ENCODE measurements at regions not wholly inside any gene's neighbourhood (a gene's known extent, or its start where the extent isn't known, plus 50 kb on each side); places are given as distances from the start of the nearest gene placed in this dataset.

DNA sequence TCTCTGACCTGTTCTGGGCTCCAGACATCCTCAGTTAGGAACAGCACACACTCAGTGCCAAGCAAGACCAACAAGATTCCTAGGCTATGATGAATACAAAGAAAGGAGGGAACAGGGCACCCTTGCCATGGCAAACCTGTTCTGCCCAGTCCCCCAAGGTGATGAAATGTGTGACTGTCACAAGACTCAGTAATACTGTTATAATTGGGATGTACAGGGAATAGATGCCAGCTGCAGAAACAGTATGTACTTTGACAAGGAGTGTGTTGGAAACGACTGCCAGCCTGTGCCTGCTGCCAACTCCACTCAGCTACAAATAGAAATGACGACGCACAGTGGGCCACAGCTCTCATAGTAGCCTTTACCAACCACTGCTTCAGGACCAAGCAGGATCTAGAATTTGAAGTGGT is 453.0 kb downstream of the EFNA5 start:
- Mint-ChIP-seq H3K4me3 (no peak overlapping the region), H3K27ac (no peak overlapping the region), H3K36me3 (no peaks in the 10 kb centered on the region), H3K4me1 (no peaks in the 10 kb centered on the region), H3K27me3 (no peaks in the 10 kb centered on the region), H3K9me3 (no peaks in the 10 kb centered on the region)
- Histone ChIP-seq H3K4me1 (ENCODE audit: insufficient read depth, low read length) (no peaks in the 10 kb centered on the region), H3K9me3 (ENCODE audit: control insufficient read depth in 1 of 2, low read length in 2 of 2) (peaks cover 0 to 3% of the 10 kb centered on the region in 2 donors), H3K4me3 (ENCODE audit: low read length in 2 of 2) (no peak overlapping the region), H3K36me3 (ENCODE audit: insufficient read depth, low read length) (no peaks in the 10 kb centered on the region), H3K27me3 (ENCODE audit: insufficient read depth, low read length) (no peaks in the 10 kb centered on the region), H3K27ac (ENCODE audit: low read depth, low read length) (no peak overlapping the region)
- CTCF ChIA-PET (ENCODE audit: partially characterized antibody): no interaction called here
- intact Hi-C loops (cut with micrococcal nuclease): no loop called here
- no peak for DNase-seq
- POLR2A ChIA-PET (ENCODE audit: partially characterized antibody): no interaction called here

DNA sequence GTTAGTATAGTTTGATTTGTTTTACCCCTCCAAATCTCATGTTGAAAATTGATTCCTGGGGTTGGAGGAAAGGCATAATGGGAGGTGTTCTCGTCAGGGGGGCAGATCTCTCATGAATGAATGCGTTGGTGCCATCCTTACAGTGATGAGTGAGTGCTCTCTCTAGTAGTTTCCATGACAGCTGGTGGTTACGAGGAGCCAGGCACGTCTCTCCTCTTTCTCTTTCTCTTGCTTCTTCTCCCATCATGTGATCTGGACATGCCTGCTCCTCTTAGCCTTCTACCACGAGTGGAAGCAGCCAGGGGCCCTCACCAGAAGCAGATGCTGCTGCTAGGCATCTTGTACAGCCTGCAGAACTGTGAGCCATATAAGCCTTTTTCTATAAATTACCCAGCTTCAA is 454.1 kb downstream of the EFNA5 start:
- H3K4me3 ChIP-seq (ENCODE audit: low read length in 2 of 2): no peak overlapping the region

DNA sequence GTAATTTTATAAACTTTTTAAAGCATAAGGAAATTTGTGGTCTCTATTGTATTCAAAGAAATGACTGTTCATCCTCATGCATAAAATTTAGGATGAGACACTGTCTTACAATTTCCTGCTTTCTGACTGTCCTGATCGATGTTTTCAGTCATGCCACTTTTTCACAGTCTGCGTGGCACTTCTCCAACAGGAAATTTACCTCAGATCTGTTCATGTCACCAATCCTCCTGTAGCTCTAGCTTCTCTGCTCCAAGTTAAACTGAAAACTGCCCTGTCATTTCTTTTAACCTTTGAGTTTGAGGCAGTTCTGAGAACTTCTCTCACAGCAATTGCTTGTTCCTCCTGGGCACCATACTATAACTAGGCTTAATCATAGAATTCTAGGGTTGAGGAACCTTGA is 455.1 kb downstream of the EFNA5 start:
- no peaks in the 10 kb centered on the region for H3K4me1 Mint-ChIP-seq

More for the DNA sequence above, 454.1 kb downstream of the EFNA5 start:
- ChIA-PET CTCF (ENCODE audit: partially characterized antibody) (no interaction called here), POLR2A (ENCODE audit: partially characterized antibody) (no interaction called here)
- no peaks in the 10 kb centered on the region for H3K4me1 Mint-ChIP-seq
- Histone ChIP-seq H3K4me1 (ENCODE audit: insufficient read depth, low read length) (no peaks in the 10 kb centered on the region), H3K36me3 (ENCODE audit: insufficient read depth, low read length) (no peaks in the 10 kb centered on the region), H3K27me3 (ENCODE audit: insufficient read depth, low read length) (no peaks in the 10 kb centered on the region), H3K27ac (ENCODE audit: low read depth, low read length) (no peak overlapping the region), H3K9me3 (ENCODE audit: control insufficient read depth in 1 of 2, low read length in 2 of 2) (no peaks in the 10 kb centered on the region)
- intact Hi-C loops (cut with micrococcal nuclease): no loop called here
- no peak overlapping the region for H3K27ac Mint-ChIP-seq
- no peaks in the 10 kb centered on the region for H3K36me3 Mint-ChIP-seq
- H3K27me3 Mint-ChIP-seq: no peaks in the 10 kb centered on the region
- DNase-seq: no peak
- no peaks in the 10 kb centered on the region for H3K9me3 Mint-ChIP-seq
- H3K4me3 Mint-ChIP-seq: no peak overlapping the region

DNA sequence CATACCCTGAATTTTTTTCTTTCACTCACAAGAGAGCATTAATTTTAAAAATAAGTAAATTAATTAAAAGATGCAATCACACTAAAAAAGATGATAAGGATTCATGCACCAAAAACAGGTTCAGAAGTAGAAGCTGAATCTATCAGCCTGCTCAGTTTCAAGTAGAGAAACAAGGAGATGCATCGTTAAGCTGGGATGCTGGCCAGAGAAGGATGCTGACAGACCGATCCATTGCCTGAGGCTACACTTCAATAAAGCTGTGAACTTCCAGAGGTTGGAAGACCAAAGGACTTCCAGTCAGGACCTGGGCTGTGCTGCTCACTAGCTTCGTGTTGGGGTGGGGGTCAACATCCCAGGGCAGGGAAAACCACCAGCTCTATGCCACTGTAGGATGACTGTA is 457.7 kb downstream of the EFNA5 start:
- Histone ChIP-seq H3K27me3 (ENCODE audit: insufficient read depth, low read length) (no peaks in the 10 kb centered on the region), H3K4me3 (ENCODE audit: low read length in 2 of 2) (no peak overlapping the region), H3K36me3 (ENCODE audit: insufficient read depth, low read length) (no peaks in the 10 kb centered on the region), H3K9me3 (ENCODE audit: control insufficient read depth in 1 of 2, low read length in 2 of 2) (no peaks in the 10 kb centered on the region), H3K4me1 (ENCODE audit: insufficient read depth, low read length) (no peaks in the 10 kb centered on the region), H3K27ac (ENCODE audit: low read depth, low read length) (no peak overlapping the region)
- H3K9me3 Mint-ChIP-seq: no peaks in the 10 kb centered on the region
- H3K36me3 Mint-ChIP-seq: no peaks in the 10 kb centered on the region
- H3K27ac Mint-ChIP-seq: no peak overlapping the region
- no peak for DNase-seq
- intact Hi-C loops (cut with micrococcal nuclease): no loop called here
- POLR2A ChIA-PET (ENCODE audit: partially characterized antibody): no interaction called here
- H3K4me3 Mint-ChIP-seq: no peak overlapping the region
- H3K27me3 Mint-ChIP-seq: no peaks in the 10 kb centered on the region
- CTCF ChIA-PET (ENCODE audit: partially characterized antibody): no interaction called here
- no peaks in the 10 kb centered on the region for H3K4me1 Mint-ChIP-seq

More for the DNA sequence above, 455.1 kb downstream of the EFNA5 start:
- Histone ChIP-seq H3K27me3 (ENCODE audit: insufficient read depth, low read length) (no peaks in the 10 kb centered on the region), H3K36me3 (ENCODE audit: insufficient read depth, low read length) (no peaks in the 10 kb centered on the region), H3K4me3 (ENCODE audit: low read length in 2 of 2) (no peak overlapping the region), H3K27ac (ENCODE audit: low read depth, low read length) (no peak overlapping the region), H3K9me3 (ENCODE audit: control insufficient read depth in 1 of 2, low read length in 2 of 2) (no peaks in the 10 kb centered on the region), H3K4me1 (ENCODE audit: insufficient read depth, low read length) (no peaks in the 10 kb centered on the region)
- Mint-ChIP-seq H3K4me3 (no peak overlapping the region), H3K36me3 (no peaks in the 10 kb centered on the region), H3K27me3 (no peaks in the 10 kb centered on the region), H3K27ac (no peak overlapping the region), H3K9me3 (no peaks in the 10 kb centered on the region)
- DNase-seq: no peak
- intact Hi-C loops (cut with micrococcal nuclease): no loop called here
- ChIA-PET POLR2A (ENCODE audit: partially characterized antibody) (no interaction called here), CTCF (ENCODE audit: partially characterized antibody) (no interaction called here)

DNA sequence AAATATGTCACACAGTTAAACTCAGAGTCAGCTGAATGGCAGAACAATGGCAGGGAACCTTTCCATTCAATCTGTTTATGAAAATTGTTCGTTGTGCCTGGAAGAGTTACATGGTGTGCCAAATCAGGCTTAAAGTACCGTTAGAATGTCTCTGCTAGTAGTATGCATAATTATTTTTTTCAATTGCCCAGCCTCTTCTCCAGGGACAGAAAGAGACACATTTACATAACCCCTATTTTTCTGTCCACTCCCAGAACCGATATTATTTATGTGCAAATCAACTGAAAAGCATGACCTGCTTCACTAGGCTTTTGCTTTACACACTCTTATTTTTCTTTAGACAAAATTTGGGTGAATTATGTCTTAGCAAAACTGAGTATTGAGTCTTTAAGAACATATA is 459.1 kb downstream of the EFNA5 start:
- Histone ChIP-seq H3K27me3 (ENCODE audit: insufficient read depth, low read length) (no peaks in the 10 kb centered on the region), H3K4me1 (ENCODE audit: insufficient read depth, low read length) (no peaks in the 10 kb centered on the region), H3K4me3 (ENCODE audit: low read length in 2 of 2) (no peak overlapping the region), H3K9me3 (ENCODE audit: control insufficient read depth in 1 of 2, low read length in 2 of 2) (no peaks in the 10 kb centered on the region), H3K27ac (ENCODE audit: low read depth, low read length) (no peak overlapping the region), H3K36me3 (ENCODE audit: insufficient read depth, low read length) (no peaks in the 10 kb centered on the region)
- POLR2A ChIA-PET (ENCODE audit: partially characterized antibody): no interaction called here
- Mint-ChIP-seq H3K27me3 (no peaks in the 10 kb centered on the region), H3K27ac (no peak overlapping the region), H3K4me1 (no peaks in the 10 kb centered on the region), H3K36me3 (no peaks in the 10 kb centered on the region), H3K4me3 (no peak overlapping the region), H3K9me3 (peaks cover 0 to 3% (median 0%) of the 10 kb centered on the region in 8 donors)
- CTCF ChIA-PET (ENCODE audit: partially characterized antibody): no interaction called here
- DNase-seq: no peak
- intact Hi-C loops (cut with micrococcal nuclease): no loop called here

DNA sequence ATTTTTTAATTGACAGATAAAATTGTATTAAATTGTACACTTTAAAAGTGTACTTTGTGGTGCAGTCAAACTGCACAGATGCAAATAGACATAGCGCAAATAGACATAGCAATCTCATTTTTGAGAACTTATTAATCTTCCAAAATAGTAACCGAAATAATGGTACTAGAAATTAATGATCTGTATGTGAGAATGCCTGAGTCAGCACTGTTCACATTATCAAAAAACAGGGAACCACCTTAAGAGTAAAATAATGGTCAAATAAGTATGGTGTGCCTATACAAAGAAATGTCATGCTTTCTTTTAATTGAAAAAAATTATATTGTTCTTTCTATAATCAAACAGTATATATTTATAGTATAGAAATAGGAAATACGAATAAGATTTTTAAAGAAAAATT is 461.9 kb downstream of the EFNA5 start:
- H3K27me3 Mint-ChIP-seq: no peaks in the 10 kb centered on the region
- ChIA-PET CTCF (ENCODE audit: partially characterized antibody) (no interaction called here), POLR2A (ENCODE audit: partially characterized antibody) (no interaction called here)
- intact Hi-C loops (cut with micrococcal nuclease): no loop called here
- no peaks in the 10 kb centered on the region for H3K36me3 Mint-ChIP-seq
- H3K27ac ChIP-seq (ENCODE audit: low read depth, low read length): no peak overlapping the region
- H3K4me1 ChIP-seq (ENCODE audit: insufficient read depth, low read length): no peaks in the 10 kb centered on the region
- H3K27me3 ChIP-seq (ENCODE audit: insufficient read depth, low read length): no peaks in the 10 kb centered on the region
- no peaks in the 10 kb centered on the region for H3K36me3 ChIP-seq (ENCODE audit: insufficient read depth, low read length)
- no peak for DNase-seq
- no peak overlapping the region for H3K4me3 ChIP-seq (ENCODE audit: low read length in 2 of 2)
- H3K9me3 ChIP-seq (ENCODE audit: control insufficient read depth in 1 of 2, low read length in 2 of 2): no peaks in the 10 kb centered on the region
- no peak overlapping the region for H3K27ac Mint-ChIP-seq
- H3K9me3 Mint-ChIP-seq: peaks cover 0 to 5% (median 0%) of the 10 kb centered on the region in 8 donors
- H3K4me1 Mint-ChIP-seq: no peaks in the 10 kb centered on the region
- H3K4me3 Mint-ChIP-seq: no peak overlapping the region

DNA sequence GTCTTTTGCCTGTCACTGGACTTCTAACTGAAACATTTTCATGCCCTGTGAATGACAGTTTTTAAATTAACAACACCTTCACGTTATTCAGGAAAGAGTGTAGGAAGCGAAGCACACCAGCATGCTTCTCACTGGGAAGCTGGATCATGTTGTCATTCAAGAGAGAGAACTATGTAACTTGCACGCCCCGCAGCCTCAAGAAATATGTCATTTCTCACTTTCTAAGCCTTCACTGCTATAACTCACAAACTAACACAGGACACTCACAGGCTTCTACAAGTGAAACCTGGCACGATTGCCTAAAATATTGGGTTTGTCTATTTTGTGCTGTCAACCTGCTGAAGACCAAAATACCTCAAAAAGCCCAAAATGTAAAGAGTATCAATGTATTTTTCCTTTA is 466.3 kb downstream of the EFNA5 start:
- ChIA-PET CTCF (ENCODE audit: partially characterized antibody) (interaction anchor here (0.7 kb wide), 1 partner anchor 11 kb away, joined by 3 read pairs; no protein-coding TSS in a partner anchor), POLR2A (ENCODE audit: partially characterized antibody) (no interaction called here)
- Histone ChIP-seq H3K27me3 (ENCODE audit: insufficient read depth, low read length) (no peaks in the 10 kb centered on the region), H3K36me3 (ENCODE audit: insufficient read depth, low read length) (no peaks in the 10 kb centered on the region), H3K9me3 (ENCODE audit: control insufficient read depth in 1 of 2, low read length in 2 of 2) (no peaks in the 10 kb centered on the region), H3K4me1 (ENCODE audit: insufficient read depth, low read length) (no peaks in the 10 kb centered on the region), H3K4me3 (ENCODE audit: low read length in 2 of 2) (no peak overlapping the region), H3K27ac (ENCODE audit: low read depth, low read length) (no peak overlapping the region)
- no peak overlapping the region for H3K4me3 Mint-ChIP-seq
- DNase-seq: no peak
- no peaks in the 10 kb centered on the region for H3K27me3 Mint-ChIP-seq
- intact Hi-C loops (cut with micrococcal nuclease): no loop called here
- no peaks in the 10 kb centered on the region for H3K36me3 Mint-ChIP-seq
- H3K27ac Mint-ChIP-seq: no peak overlapping the region
- H3K9me3 Mint-ChIP-seq: peaks cover 0 to 5% (median 0%) of the 10 kb centered on the region in 8 donors
- no peaks in the 10 kb centered on the region for H3K4me1 Mint-ChIP-seq

DNA sequence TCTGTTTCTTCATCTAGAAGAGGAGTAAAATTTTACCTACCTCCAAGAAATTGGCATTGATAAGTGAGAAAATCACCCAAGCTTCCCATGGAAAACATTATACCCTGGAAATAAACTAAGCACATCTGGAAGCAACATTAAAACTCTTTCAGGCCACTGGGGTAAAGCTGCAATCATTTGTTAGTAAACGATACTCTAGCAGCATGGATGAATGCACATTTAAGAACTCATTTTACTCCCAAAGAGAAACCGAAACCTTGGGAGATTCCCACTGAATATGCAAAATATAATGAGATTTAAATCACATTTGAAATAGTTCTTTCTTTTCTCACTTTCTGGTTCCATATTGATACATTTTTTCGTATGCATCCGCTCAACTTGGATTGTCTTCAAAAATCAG is 467.5 kb downstream of the EFNA5 start:
- no peak for DNase-seq
- H3K27me3 ChIP-seq (ENCODE audit: insufficient read depth, low read length): no peaks in the 10 kb centered on the region
- Mint-ChIP-seq H3K4me3 (no peak overlapping the region), H3K4me1 (no peaks in the 10 kb centered on the region), H3K27me3 (no peaks in the 10 kb centered on the region), H3K27ac (peak overlapping the region in 1 of 7 donors; percentile 4), H3K36me3 (no peaks in the 10 kb centered on the region), H3K9me3 (peaks cover 0 to 5% (median under 1%) of the 10 kb centered on the region in 8 donors)
- POLR2A ChIA-PET (ENCODE audit: partially characterized antibody): no interaction called here
- intact Hi-C loops (cut with micrococcal nuclease): no loop called here
- no peak overlapping the region for H3K27ac ChIP-seq (ENCODE audit: low read depth, low read length)
- H3K4me1 ChIP-seq (ENCODE audit: insufficient read depth, low read length): no peaks in the 10 kb centered on the region
- H3K9me3 ChIP-seq (ENCODE audit: control insufficient read depth in 1 of 2, low read length in 2 of 2): no peaks in the 10 kb centered on the region
- no peaks in the 10 kb centered on the region for H3K36me3 ChIP-seq (ENCODE audit: insufficient read depth, low read length)
- no peak overlapping the region for H3K4me3 ChIP-seq (ENCODE audit: low read length in 2 of 2)
- CTCF ChIA-PET (ENCODE audit: partially characterized antibody): no interaction called here
